Body of pancreas (tissue), 4 donors: ENCODE measurements at regions not wholly inside any gene's neighbourhood (a gene's known extent, or its start where the extent isn't known, plus 50 kb on each side); places are given as distances from the start of the nearest gene placed in this dataset.

Experiments used
- ATAC-seq: fragments of 150-250 bp; one replicate; pipeline ENCODE4 v1.9.1; 2016
- DNase-seq, 4 donors: peaks; one replicate each; pipeline ENCODE4 v3.0.0-alpha.2; 2019
- H3K27ac ChIP-seq, 4 donors: fragments of 200-600 bp; sonication (generic); 1 replicate in 3 of 4; 2 replicates in 1 of 4; pipeline versions ENCODE4 v1.5.1 to v1.6.1; 2016 to 2019; ENCODE audit warnings: mild to moderate bottlenecking in 1 of 4, mixed read lengths in 1 of 4, moderate library complexity in 1 of 4
- H3K27me3 ChIP-seq, 2 donors: fragments of 200-600 bp; sonication (generic); one replicate each; pipeline ENCODE4 v1.6.0; 2016; ENCODE audit warnings: mild to moderate bottlenecking in 1 of 2
- H3K36me3 ChIP-seq, 2 donors: fragments of 200-600 bp; sonication (generic); replicated peaks in 1 of 2; 2 replicates each; pipeline ENCODE4 v1.5.1; 2016; ENCODE audit warnings: low read depth in 2 of 2; ENCODE audit not compliant: insufficient read depth in 1 of 2
- H3K4me1 ChIP-seq: fragments of 200-600 bp; sonication (generic); one replicate; pipeline ENCODE4 v1.6.0; 2016
- H3K4me3 ChIP-seq, 2 donors: fragments of 200-600 bp; sonication (generic); 1 replicate in 1 of 2; 2 replicates in 1 of 2; pipeline ENCODE4 v1.5.1; 2016 to 2019
- H3K9me3 ChIP-seq, 3 donors: fragments of 200-600 bp; sonication (generic); 1 replicate in 2 of 3; 2 replicates in 1 of 3; pipeline ENCODE4 v1.5.1; 2016
- POLR2A ChIP-seq, 3 donors: fragments of 450-650 bp; IDR thresholded peaks; one replicate each; pipeline ENCODE4 v1.6.1; 2016; ENCODE audit warnings: antibody characterized with exemption in 3 of 3, mild to moderate bottlenecking in 2 of 3
- WGBS, 2 donors: methylation state at CpG; one replicate each; pipeline ENCODE4 v1.1.5; 2017; 5-methylcytosine and 5-hydroxymethylcytosine counted together
- intact Hi-C: fragments of 100-400 bp; cut with DNase I; formaldehyde crosslinking; loops from one replicate; pipeline ENCODE4 v1.15.1; 2023
- TF ChIP-seq, protein P1 (sequence below), 7 experiments: fragments of 450-650 bp in 4 of 7; fragments of 200-600 bp in 3 of 7; sonication (generic) in 3 of 7; IDR thresholded peaks; one replicate each; pipeline ENCODE4 v1.5.1; 2016 to 2019; ENCODE audit warnings: antibody characterized with exemption in 7 of 7

GRCh38 chr3:59319442-59319841 lies 269.6 kb upstream of the CFAP20DC start:
- no peak for DNase-seq
- H3K4me1 ChIP-seq: peaks cover 12% of the 10 kb centered on the region
- no peak overlapping the region for H3K4me3 ChIP-seq
- H3K9me3 ChIP-seq: no peaks in the 10 kb centered on the region
- H3K36me3 ChIP-seq: no peaks in the 10 kb centered on the region
- H3K27me3 ChIP-seq: no peaks in the 10 kb centered on the region
- no peak overlapping the region for H3K27ac ChIP-seq
- no peak for ATAC-seq
- 40 to 43% methylated on average over 4 of the region's 4 CpGs for WGBS, 2 donors
- TF ChIP-seq, protein P1, sequence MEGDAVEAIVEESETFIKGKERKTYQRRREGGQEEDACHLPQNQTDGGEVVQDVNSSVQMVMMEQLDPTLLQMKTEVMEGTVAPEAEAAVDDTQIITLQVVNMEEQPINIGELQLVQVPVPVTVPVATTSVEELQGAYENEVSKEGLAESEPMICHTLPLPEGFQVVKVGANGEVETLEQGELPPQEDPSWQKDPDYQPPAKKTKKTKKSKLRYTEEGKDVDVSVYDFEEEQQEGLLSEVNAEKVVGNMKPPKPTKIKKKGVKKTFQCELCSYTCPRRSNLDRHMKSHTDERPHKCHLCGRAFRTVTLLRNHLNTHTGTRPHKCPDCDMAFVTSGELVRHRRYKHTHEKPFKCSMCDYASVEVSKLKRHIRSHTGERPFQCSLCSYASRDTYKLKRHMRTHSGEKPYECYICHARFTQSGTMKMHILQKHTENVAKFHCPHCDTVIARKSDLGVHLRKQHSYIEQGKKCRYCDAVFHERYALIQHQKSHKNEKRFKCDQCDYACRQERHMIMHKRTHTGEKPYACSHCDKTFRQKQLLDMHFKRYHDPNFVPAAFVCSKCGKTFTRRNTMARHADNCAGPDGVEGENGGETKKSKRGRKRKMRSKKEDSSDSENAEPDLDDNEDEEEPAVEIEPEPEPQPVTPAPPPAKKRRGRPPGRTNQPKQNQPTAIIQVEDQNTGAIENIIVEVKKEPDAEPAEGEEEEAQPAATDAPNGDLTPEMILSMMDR (IDR thresholded peaks at IDR 0.05): no peak
- TF ChIP-seq POLR2A (IDR thresholded peaks at IDR 0.05): no peak
- intact Hi-C loops: no loop called here

DNA sequence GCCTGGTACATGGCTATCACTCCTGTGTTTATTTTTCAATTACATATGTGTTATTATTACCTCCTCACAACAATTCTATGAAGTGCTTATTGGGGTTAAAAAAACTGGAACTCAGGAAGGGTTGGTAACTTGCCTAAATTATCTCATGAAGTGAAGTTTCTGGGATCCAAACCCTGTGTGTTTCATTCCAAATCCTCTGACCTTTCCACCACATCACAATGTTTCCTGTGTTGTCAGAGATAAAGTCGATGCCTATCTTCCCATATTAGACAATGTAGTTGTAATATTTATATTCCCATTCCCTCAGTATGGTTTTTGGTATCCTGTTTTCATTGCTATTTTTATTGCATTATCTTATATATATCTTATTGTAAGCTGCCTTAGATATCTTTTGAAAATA lies 269.1 kb upstream of the CFAP20DC start:
- TF ChIP-seq, protein P1 (IDR thresholded peaks at IDR 0.05): no peak
- Histone ChIP-seq H3K4me3 (no peak overlapping the region), H3K4me1 (peaks cover 12% of the 10 kb centered on the region), H3K27me3 (no peaks in the 10 kb centered on the region), H3K9me3 (no peaks in the 10 kb centered on the region), H3K36me3 (no peaks in the 10 kb centered on the region), H3K27ac (no peak overlapping the region)
- DNase-seq (no peak), ATAC-seq (no peak)
- intact Hi-C loops: no loop called here
- WGBS, 2 donors: 15 to 20% methylated on average over 1 of the region's 1 CpG

- Histone ChIP-seq H3K27ac (no peak overlapping the region), H3K36me3 (no peaks in the 10 kb centered on the region), H3K4me3 (no peak overlapping the region), H3K9me3 (no peaks in the 10 kb centered on the region), H3K27me3 (no peaks in the 10 kb centered on the region), H3K4me1 (peaks cover 12% of the 10 kb centered on the region)
- DNase-seq (no peak), ATAC-seq (no peak)
- WGBS, 2 donors: 81 to 88% methylated on average over 6 of the region's 6 CpGs
- intact Hi-C loops: no loop called here
- TF ChIP-seq POLR2A (IDR thresholded peaks at IDR 0.05): no peak
- TF ChIP-seq, protein P1 (IDR thresholded peaks at IDR 0.05): no peak
Observed at GRCh38 chr3:59317386-59317785, 267.6 kb upstream of the CFAP20DC start.

DNA sequence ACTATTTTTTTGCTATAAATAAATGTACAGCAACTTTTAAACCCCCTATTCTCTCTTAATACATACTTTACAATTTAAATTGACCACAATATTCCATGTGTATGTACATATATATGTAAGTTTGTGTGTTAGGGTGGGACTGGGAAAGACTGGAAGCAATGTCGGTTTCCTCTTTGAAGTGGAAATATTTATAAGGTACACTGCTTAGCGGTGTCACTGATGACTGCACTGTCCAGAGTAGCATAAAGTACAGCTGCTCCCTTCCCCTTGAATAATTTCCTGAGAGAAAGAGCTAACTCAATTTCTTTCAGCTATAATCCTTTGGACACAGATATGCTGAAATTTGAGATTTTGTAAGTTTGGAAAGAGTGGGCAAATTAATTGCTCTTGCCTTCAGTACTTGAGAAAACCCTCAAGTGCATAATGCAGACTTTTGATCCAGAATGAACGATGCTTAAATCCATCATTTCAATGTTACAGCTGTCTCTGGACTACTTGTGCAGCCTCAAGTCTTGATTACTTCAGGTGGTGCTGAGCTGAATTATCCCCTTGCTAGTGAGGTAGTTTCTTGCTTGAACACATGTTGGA lies 267.0 kb upstream of the CFAP20DC start:
- Histone ChIP-seq H3K27me3 (no peaks in the 10 kb centered on the region), H3K4me3 (no peak overlapping the region), H3K36me3 (no peaks in the 10 kb centered on the region), H3K27ac (no peak overlapping the region), H3K4me1 (peaks cover 12% of the 10 kb centered on the region), H3K9me3 (no peaks in the 10 kb centered on the region)
- 74 to 78% methylated on average over 3 of the region's 3 CpGs for WGBS, 2 donors
- no peak for TF ChIP-seq POLR2A (IDR thresholded peaks at IDR 0.05)
- TF ChIP-seq, protein P1 (IDR thresholded peaks at IDR 0.05): no peak
- DNase-seq: no peak
- ATAC-seq: no peak
- intact Hi-C loops: no loop called here

DNA sequence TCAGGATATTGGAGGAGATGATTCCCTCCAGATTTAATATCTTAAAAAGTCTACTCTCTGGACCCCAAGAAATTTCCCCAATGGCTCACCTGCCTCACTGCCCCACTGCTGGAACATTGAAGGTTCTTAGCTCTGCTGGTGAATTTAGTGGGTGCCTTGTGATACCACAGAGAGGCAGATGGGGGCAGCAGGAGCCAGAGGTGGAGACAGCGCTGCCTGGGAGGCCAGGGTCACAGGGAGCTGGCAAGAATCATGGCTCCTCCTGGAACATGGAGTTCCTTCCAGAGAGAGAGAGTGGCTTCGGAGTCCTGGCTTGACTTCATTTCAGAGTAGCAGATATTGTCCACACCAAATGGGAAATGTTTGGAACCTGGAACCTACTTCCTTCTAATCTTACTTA lies 263.5 kb upstream of the CFAP20DC start:
- H3K9me3 ChIP-seq: no peaks in the 10 kb centered on the region
- DNase-seq: peak; percentile 68 to 75 (median 74)
- peak; percentile 89 for ATAC-seq

More for the DNA sequence above, 263.5 kb upstream of the CFAP20DC start:
- Histone ChIP-seq H3K36me3 (no peaks in the 10 kb centered on the region), H3K27me3 (no peaks in the 10 kb centered on the region), H3K27ac (no peak overlapping the region), H3K4me1 (peaks cover 2% of the 10 kb centered on the region), H3K4me3 (no peak overlapping the region)
- TF ChIP-seq POLR2A (IDR thresholded peaks at IDR 0.05): no peak
- TF ChIP-seq, protein P1 (IDR thresholded peaks at IDR 0.05): peak in 6 of 7 experiments; percentile 39 to 68 (median 56)
- 14 to 31% methylated on average over 1 to 2 of the region's 2 CpGs for WGBS, 2 donors
- intact Hi-C loops: no loop called here
